NCI-H226 (cell line): ENCODE measurements at regions not wholly inside any gene's neighbourhood (a gene's known extent, or its start where the extent isn't known, plus 50 kb on each side); places are given as distances from the start of the nearest gene placed in this dataset.
"Not testable (repeated sequence)": the region's sequence is repeated elsewhere in the genome, so short reads cannot be mapped to it uniquely, and the experiment has no call there.

Experiments
- DNase-seq: peaks from one replicate; pipeline ENCODE4 v3.0.0-alpha.2; 2015

- no peak for DNase-seq
These were observed 267.4 kb upstream of the PELI2 start for GRCh38 chr14:55850825-55851241.

GRCh38 chr14:55851301-55851700 is 266.9 kb upstream of the PELI2 start:
- DNase-seq, result no peak

DNA sequence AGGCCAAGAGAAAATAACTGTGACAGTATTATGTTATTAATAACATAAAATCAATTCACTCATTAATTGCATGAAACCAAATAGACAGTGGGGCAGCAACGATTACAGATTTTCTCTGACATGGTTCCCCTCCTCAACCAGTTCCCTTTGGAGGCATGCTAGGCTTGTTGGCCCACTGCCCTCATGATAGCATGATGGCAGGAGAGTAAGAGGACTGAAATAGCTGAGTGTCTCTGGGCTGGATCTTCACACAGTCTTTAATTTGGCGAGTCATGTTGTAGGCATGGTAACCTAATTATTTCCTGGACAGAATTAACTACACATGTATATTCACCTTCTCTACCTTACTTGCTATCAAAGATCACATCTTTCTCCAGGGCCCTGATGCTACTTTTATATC is 266.2 kb upstream of the PELI2 start:
- no peak for DNase-seq

DNA sequence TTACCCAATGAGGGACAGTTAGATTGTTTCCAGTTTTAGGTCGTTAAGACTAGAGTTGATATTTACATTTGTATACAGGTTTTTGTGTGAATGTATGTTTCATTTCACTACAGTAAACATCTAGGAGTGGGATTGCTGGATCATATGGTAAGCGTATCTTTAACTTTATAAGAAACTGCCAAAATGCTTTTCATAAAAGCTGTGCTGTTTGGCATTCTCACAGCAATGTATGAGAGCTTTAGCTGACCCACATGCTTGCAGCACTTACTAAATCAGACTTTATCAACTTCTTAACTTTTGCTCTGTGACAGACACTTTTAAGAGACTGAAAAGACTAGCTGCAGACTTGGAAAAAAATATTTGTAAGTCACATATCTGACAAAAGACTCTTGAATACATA is 262.5 kb upstream of the PELI2 start:
- DNase-seq, result no peak

DNA sequence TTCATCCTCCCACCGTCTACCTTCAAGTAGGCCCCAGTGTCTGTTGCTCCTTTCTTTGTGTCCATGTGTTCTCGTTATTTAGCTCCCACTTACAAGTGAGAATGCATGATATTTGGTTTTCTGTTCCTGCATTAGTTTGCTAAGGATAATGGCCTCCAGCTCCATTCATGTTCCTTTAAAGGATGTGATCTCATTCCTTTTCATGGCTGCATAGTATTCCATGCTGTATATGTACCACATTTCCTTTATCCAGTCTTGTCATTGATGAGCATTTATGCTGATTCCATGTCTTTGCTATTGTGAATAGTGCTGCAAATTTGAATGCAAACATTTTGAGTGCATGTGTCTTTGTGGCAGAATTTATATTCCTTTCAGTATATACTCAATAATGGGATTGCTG is 259.6 kb upstream of the PELI2 start:
- DNase-seq, result no peak

DNA sequence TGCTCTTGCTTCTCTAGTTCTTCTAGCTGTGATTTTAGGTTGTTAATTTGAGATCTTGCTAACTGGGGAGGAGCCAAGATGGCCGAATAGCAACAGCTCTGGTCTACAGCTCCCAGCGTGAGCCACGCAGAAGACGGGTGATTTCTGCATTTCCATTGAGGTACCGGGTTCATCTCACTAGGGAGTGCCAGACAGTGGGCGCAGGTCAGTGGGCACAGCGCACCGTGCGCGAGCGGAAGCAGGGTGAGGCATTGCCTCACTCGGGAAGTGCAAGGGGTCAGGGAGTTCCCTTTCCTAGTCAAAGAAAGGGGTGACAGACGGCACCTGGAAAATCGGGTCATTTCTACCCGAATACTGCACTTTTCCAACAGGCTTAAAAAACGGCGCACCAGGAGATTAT is 256.6 kb upstream of the PELI2 start:
- DNase-seq, result not testable (repeated sequence)

DNA sequence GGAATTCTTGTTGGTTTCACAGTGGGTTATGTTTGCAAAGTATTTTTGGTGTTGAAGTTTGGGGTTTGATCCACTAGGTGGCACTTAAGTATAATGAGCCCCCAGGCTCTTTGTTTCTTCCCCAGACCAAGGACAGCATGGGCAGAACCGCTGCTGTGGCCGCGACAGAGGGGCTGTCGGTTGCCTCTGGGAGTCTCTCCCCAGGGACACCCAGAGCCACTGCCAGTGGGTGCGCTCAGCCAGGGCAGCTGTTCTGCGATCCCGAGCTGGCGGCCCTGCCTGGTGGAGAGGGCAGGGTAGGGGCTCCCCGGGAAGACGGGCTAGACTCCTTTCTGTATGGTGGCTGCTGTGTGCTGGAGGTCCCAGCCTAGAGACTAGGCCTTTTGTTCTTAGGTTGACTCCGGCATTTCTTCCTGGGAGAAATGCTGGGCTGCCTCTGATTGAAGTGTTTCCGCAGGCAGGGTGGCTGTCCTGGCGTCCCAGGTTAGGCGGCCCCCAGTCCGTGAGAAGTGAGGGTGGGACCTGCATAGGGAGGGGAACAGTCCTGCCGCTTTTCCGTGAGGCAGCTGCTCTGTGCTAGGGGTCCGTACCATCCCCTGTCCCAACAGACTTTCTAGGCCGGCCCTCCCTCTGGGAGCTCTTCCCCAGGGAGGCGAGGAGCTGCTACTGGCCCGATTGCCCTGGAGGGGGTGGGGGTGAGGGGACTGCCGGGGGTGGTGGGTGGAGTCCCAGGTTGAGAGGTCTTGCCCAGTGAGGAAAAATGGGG is 253.1 kb upstream of the PELI2 start:
- no peak for DNase-seq

DNA sequence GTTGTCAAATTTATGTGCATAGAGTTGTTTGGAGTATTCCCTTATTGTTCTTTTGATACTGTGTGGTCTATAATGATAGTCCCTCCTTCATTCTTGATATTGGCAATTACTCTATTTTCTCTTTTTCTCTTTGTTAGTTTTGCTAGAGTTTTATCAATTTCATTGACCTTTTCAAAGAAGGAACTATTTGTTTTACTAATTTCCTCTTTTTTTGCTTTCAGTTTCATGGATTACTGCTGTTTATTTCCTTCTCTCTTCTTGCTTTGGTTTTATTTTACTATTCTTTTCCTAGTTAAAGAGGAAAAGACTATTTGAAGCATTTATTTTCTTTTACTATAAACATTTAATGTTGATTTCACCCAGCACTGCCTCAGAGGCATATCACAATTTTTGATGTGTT is 250.9 kb upstream of the PELI2 start:
- DNase-seq, result no peak

- no peak for DNase-seq
These were observed 250.5 kb upstream of the PELI2 start for GRCh38 chr14:55867719-55868118.

GRCh38 chr14:55869397-55870049 is 248.7 kb upstream of the PELI2 start:
- DNase-seq, result no peak

GRCh38 chr14:55873169-55873568 is 245.0 kb upstream of the PELI2 start:
- no peak for DNase-seq

DNA sequence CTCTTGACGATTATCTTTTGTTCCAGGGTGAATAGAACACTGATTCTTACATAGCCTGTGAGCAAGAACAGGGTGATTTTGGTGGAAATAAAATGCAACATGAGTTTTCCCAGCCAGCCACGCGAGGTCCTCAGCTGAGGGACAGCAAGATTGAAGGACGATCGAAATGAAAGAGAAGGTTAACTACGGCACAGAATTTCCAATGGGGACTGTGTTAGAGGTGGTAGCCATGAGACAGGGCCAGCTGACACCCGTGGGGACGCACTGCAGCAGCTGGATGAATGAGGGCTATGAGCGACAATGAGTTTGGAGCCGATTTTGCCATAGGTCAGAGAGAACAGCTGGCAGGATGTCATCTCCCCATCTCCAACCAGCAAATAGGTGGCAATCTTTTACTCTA is 243.4 kb upstream of the PELI2 start:
- DNase-seq, result no peak

- no peak for DNase-seq
These were observed 240.3 kb upstream of the PELI2 start for GRCh38 chr14:55877942-55878341.

DNA sequence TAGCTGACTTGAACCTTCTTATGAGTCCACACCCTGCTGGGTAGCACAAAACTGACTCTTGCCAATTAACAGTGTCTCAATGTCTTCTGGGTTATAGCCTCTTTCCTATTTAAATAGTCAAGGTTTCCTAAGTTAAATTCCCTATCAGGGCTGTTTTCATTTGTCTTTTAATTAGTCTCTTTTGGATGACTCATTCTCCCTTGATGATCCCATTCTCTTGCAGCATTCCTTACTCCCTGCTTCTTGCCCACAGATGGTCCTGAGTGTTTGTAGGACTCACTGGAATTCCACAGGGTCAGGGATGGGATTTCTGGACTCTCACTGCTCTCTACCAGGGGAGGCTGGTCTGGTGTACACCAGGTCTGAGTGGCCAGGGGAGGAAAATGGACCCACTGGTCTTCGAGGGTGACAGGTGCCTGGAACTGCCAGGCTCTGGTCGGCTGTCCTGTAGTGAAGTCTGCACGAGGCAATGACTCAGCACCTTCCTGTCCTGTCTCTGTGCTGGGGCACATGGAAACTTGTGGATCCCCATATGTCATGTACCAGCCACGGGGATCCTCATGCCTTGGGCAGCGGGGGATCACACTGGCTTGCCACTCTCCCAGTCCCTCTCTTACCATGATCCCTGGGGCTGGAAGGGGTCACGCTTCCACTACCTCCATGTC is 236.5 kb upstream of the PELI2 start:
- no peak for DNase-seq

DNA sequence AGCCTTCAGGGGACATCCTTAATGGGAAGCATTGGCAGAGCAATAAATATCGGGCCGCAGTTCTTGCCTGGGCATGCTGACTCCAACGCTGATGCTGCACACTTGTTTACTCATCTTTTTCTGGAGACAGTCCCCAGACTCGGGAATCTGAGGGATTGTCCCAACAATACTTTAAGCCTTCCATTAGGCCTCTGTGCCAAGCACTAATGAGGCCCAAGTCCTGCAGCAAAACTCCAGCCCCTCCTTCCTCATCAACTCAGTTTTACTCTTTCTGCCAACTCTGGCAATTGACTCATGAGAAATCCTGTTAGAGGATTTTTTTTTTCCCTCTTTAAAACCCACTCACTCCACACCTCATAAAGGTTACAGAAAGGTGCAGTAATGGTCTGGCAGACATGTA is 233.4 kb upstream of the PELI2 start:
- no peak for DNase-seq

- DNase-seq, result no peak
These were observed 229.1 kb upstream of the PELI2 start for GRCh38 chr14:55889124-55889523.

DNA sequence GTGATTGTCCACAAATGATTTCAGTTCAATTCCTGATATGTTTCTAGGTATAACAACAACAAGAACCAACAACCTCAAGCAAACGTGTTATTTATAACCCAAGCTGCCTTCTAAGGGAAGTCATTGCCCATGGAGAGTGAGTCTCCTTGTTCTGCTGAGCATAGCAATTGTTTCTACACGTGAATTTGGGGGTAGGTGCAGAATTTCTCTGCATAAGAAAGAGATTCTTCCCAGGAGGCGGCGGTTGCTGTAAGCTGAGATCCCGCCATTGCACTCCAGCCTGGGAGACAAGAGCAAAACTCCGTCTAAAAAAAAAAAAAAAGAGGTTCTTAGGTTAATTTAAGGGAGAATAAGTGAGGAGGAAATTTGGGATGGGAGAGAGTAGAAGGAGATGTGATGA is 226.5 kb upstream of the PELI2 start:
- DNase-seq, result no peak

DNA sequence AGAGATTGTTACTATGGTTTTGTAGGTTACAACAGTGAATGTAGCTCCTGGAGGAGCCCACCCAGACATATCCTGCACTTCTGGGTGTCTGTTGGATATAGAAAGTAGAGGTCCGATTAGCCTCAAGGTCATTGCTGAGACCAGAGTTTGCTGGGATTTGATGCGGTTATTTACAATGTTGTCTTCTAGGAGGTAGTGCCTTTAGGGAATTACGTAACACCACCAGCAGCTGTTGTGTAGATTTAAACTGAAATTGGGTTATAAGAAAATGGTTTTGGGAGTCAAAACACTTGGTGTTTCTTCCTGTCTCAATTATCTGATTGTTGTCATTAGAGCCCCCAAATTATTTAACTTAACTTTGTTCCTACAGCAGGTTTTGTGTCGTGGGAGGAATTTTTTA is 225.3 kb upstream of the PELI2 start:
- no peak for DNase-seq

DNA sequence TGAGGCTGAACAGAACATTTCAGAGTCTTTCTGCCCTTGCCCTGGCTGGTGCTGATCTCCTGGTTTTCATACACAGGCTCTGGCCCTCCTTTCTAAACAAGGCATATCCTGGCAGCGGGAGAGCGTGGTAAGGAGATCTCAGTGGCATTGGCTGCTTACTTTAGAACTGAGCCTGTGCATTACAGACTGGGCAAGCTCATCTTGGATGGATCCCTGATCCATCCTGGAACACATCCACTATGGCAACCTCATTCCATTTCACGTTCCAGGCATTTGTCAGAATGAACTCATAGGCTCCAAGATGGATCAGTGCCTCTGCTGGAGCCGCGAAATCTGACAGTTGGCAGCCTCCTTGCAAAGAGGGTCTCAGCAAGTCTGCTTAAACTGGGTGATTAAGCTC is 224.5 kb upstream of the PELI2 start:
- no peak for DNase-seq

DNA sequence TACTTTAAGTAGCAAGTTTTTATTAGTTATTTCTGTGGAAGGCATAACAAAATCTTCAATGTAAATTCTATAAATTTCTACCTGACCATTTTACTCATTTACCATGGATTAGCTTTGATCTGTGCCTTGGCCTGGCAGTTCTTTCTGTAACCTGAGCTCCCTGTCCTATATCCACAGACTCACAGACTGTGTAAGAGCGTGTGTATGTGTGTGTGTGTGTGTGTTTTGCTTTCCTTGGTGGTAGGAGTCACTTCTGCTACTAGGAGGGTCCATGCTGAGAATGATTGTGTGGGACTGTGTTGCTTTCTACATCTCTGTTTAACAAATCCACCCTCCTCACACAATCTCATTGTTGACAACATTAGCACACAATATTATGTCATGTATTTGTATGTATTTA is 221.2 kb upstream of the PELI2 start:
- no peak for DNase-seq

GRCh38 chr14:55898938-55899337 is 219.3 kb upstream of the PELI2 start:
- no peak for DNase-seq

DNA sequence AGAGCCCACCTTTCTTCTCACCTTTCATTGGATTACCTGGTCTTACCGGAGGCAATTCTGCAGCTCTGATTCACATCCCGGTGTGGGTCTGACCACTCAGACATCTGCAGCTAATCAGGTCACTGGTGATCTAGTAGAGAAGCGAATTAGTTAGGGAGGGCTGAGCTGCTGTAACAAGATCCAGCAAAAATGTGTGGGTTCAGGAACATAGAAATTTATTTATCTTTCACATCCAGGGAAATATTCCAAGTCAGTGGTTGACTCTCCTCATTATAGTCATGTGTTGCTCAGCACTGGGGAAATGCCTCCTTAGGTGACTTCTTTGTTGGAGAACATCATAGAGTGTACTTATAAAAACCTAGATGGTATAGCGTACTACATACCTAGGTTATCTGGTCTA is 218.7 kb upstream of the PELI2 start:
- DNase-seq, result no peak

DNA sequence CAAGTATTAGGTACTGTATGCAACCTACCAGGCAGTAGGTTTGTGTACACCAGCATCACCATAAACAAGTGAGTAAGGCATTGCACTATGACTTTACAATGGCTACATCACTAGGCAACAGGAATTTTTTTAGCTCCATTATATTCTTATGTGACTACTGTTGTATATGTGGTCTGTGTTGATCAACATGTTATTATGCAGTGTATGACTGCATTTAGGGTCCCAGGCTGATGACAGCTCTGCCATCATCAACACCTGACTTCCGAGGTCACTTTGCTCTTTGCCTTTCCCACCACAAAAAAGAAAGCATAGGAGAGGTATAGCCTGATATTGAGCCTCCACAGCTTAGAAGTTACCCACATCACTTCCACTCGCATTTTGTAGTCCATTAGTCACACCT is 217.5 kb upstream of the PELI2 start:
- DNase-seq, result no peak

DNA sequence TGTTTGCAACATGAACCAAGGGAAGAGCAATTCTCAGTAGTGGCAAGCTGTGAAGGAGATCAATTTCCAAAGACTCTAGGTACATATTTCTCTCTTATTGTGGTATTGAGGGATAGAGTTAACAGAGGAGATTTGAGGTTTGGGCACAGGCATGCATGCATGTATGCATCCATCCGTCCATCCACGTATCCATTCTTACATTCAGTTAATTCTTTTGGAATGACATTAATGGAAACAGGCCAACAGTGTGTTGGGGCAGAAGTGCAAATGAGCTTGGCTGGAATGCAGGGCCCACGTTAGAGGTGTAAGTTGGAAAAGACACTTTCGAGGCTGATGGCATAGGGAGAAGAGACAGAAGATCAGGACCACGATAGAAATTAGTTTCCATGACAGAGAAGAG is 216.9 kb upstream of the PELI2 start:
- DNase-seq, result no peak
